ENCODE measurements at regions not wholly inside any gene's neighbourhood (a gene's known extent, or its start where the extent isn't known, plus 50 kb on each side); places are given as distances from the start of the nearest gene placed in this dataset.

GRCh38 chr4:32778938-32779337 lies 2058.8 kb downstream of the PCDH7 start:
- Histone ChIP-seq H3K27me3 (ENCODE audit: control insufficient read depth, insufficient read depth, low read length) (no peaks in the 10 kb centered on the region), H3K27ac (ENCODE audit: low read length) (no peak overlapping the region), H3K4me3 (ENCODE audit: low read depth in 2 of 2, low read length in 2 of 2) (no peak overlapping the region), H3K9me3 (ENCODE audit: control insufficient read depth, insufficient read depth, low read depth, low read length) (no peaks in the 10 kb centered on the region), H3K4me1 (ENCODE audit: control insufficient read depth, insufficient read depth, low read length) (no peaks in the 10 kb centered on the region), H3K36me3 (ENCODE audit: control insufficient read depth, insufficient read depth, low read length) (no peaks in the 10 kb centered on the region)
- in situ Hi-C loops (cut with HindIII; ENCODE audit: low pct_unique_long_range_greater_than_20kb, low sequenced_read_pairs) = no loop called here
- CTCF ChIA-PET = no interaction called here
- DNase-seq (ENCODE audit: low read depth, low spot score) = no peak
- intact Hi-C loops (cut with micrococcal nuclease; ENCODE audit: unreplicated experiment) = no loop called here
- BruUV-seq (replicated peaks) = no TSS peak
- no peak for TF ChIP-seq REST (IDR thresholded peaks at IDR 0.05; ENCODE audit: insufficient read depth in 1 of 2, low read depth in 2 of 2, low read length in 1 of 2)
- no peak for TF ChIP-seq SIN3A (IDR thresholded peaks at IDR 0.05; ENCODE audit: borderline replicate concordance, insufficient read depth, low read depth, low read length)
- TF ChIP-seq POLR2AphosphoS5 (IDR thresholded peaks at IDR 0.05; ENCODE audit: low read depth, low read length) = no peak
- no peak for TF ChIP-seq TCF7L2 (IDR thresholded peaks at IDR 0.05; ENCODE audit: low read depth, low read length)
- TF ChIP-seq CTCF (IDR thresholded peaks at IDR 0.05) = no peak
- no peak for ATAC-seq
- POLR2A ChIA-PET = no interaction called here

GRCh38 chr4:32789026-32789608 lies 2068.9 kb downstream of the PCDH7 start:
- in situ Hi-C loops (cut with HindIII; ENCODE audit: low pct_unique_long_range_greater_than_20kb, low sequenced_read_pairs) = no loop called here
- no TSS peak for BruUV-seq (replicated peaks)
- no peak for ATAC-seq
- Histone ChIP-seq H3K27ac (ENCODE audit: low read length) (no peak overlapping the region), H3K9me3 (ENCODE audit: control insufficient read depth, insufficient read depth, low read depth, low read length) (no peaks in the 10 kb centered on the region), H3K4me3 (ENCODE audit: low read depth in 2 of 2, low read length in 2 of 2) (no peak overlapping the region), H3K36me3 (ENCODE audit: control insufficient read depth, insufficient read depth, low read length) (no peaks in the 10 kb centered on the region), H3K27me3 (ENCODE audit: control insufficient read depth, insufficient read depth, low read length) (no peaks in the 10 kb centered on the region), H3K4me1 (ENCODE audit: control insufficient read depth, insufficient read depth, low read length) (no peaks in the 10 kb centered on the region)
- no peak for DNase-seq (ENCODE audit: low read depth, low spot score)
- no peak for TF ChIP-seq TCF7L2 (IDR thresholded peaks at IDR 0.05; ENCODE audit: low read depth, low read length)
- TF ChIP-seq SIN3A (IDR thresholded peaks at IDR 0.05; ENCODE audit: borderline replicate concordance, insufficient read depth, low read depth, low read length) = no peak
- TF ChIP-seq POLR2AphosphoS5 (IDR thresholded peaks at IDR 0.05; ENCODE audit: low read depth, low read length) = no peak
- TF ChIP-seq CTCF (IDR thresholded peaks at IDR 0.05) = no peak
- TF ChIP-seq REST (IDR thresholded peaks at IDR 0.05; ENCODE audit: insufficient read depth in 1 of 2, low read depth in 2 of 2, low read length in 1 of 2) = no peak
- ChIA-PET POLR2A (interaction anchor here (0.6 kb wide), 1 partner anchor 569 kb away, joined by 3 read pairs; no protein-coding TSS in a partner anchor), CTCF (no interaction called here)
- intact Hi-C loops (cut with micrococcal nuclease; ENCODE audit: unreplicated experiment) = no loop called here

Measured in Panc1 (cell line).